Stomach smooth muscle (tissue), 2 donors: ENCODE measurements at regions not wholly inside any gene's neighbourhood (a gene's known extent, or its start where the extent isn't known, plus 50 kb on each side); places are given as distances from the start of the nearest gene placed in this dataset.

ENCODE experiments used
- H3K27ac ChIP-seq: one replicate; pipeline ENCODE4 v1.7.0; 2013; ENCODE audit warnings: mild to moderate bottlenecking, low read length, inconsistent platforms
- H3K27me3 ChIP-seq, 2 donors: one replicate each; pipeline ENCODE4 v1.7.0; 2013; ENCODE audit warnings: low read length in 2 of 2; ENCODE audit not compliant: insufficient read depth in 2 of 2, control insufficient read depth in 1 of 2
- H3K36me3 ChIP-seq, 2 donors: one replicate each; pipeline ENCODE4 v1.7.0; 2013; ENCODE audit warnings: low read length in 2 of 2; ENCODE audit not compliant: control insufficient read depth in 2 of 2, insufficient read depth in 2 of 2
- H3K4me1 ChIP-seq: one replicate; pipeline ENCODE4 v1.7.0; 2013; ENCODE audit warnings: low read length; ENCODE audit not compliant: control insufficient read depth, insufficient read depth
- H3K4me3 ChIP-seq, 2 donors: one replicate each; pipeline ENCODE4 v1.7.0; 2013; ENCODE audit warnings: low read length in 2 of 2
- H3K9ac ChIP-seq, 2 donors: one replicate each; pipeline ENCODE4 v1.7.0; 2013; ENCODE audit warnings: low read length in 2 of 2, mild to moderate bottlenecking in 1 of 2
- H3K9me3 ChIP-seq, 2 donors: one replicate each; pipeline ENCODE4 v1.7.0; 2013; ENCODE audit warnings: low read length in 2 of 2; ENCODE audit not compliant: control insufficient read depth in 2 of 2
- donor health status: healthy.
- donor health status: Pancreatic carcinoma.

DNA sequence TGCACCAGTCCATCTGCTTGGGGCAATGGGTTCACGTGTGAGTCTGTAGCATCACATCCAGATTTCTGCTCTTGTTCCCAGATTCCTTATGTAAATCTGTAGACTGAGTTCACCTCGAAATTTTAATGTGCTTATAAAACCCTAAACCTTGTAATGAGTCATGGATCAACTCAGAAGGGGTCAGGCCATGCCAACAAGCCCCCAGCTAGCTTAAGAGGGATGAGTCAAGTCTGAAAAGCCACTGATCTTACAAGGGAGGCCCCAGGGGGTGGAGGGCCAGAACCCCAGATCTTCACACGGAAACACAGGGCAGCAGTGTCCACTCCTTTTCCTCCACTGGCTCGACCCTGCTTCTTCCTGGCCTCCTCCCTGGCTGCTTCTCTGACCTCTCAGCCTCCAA lies 399.1 kb upstream of the CDH5 start:
- Histone ChIP-seq H3K4me3 (no peak overlapping the region), H3K9me3 (no peaks in the 10 kb centered on the region), H3K9ac (no peak overlapping the region), H3K27ac (no peak overlapping the region), H3K36me3 (no peaks in the 10 kb centered on the region), H3K27me3 (no peaks in the 10 kb centered on the region), H3K4me1 (no peaks in the 10 kb centered on the region)

DNA sequence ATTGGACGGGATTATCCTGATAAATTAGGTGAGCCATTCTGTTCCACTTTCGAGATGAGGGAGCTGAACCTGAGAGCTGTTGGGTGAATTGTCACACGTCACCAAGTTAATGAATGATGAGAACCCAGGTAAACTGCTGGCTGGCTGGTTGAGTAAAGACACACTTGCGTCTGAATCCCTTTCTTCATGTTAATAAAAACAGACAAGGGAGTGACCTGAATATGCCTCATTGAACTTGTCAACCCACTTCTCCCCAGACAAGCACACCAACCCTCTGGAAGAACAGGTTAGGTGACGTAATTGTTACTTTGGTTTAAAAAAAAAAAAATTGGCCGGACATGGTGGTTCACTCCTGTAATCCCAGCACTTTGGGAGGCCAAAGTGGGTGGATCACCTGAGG lies 400.9 kb upstream of the CDH5 start:
- H3K9me3 ChIP-seq: no peaks in the 10 kb centered on the region
- H3K27me3 ChIP-seq: no peaks in the 10 kb centered on the region
- H3K27ac ChIP-seq: no peak overlapping the region
- no peak overlapping the region for H3K9ac ChIP-seq
- H3K4me3 ChIP-seq: no peak overlapping the region
- H3K36me3 ChIP-seq: no peaks in the 10 kb centered on the region
- H3K4me1 ChIP-seq: no peaks in the 10 kb centered on the region

DNA sequence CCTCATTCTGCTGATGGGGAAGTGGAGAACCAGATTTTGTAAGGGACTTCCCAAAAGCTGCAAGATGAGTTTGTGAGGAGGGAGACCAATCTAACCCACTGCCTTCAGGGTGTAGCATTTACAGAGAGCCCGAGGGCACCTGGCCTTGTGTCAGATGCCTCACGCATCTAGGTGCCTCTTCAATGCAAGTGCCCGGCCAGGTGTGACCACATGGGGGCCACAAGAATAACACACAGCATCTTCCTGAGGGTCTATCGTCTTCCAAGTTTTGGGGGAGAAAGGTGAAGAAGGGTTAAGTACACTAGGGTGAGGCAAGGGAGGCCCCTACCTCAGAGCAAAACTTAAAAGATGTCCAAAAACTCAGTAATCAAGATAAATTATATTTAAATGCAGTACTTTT lies 401.7 kb upstream of the CDH5 start:
- H3K27me3 ChIP-seq: no peaks in the 10 kb centered on the region
- no peaks in the 10 kb centered on the region for H3K4me1 ChIP-seq
- no peak overlapping the region for H3K9ac ChIP-seq
- no peaks in the 10 kb centered on the region for H3K36me3 ChIP-seq
- H3K27ac ChIP-seq: no peak overlapping the region
- H3K9me3 ChIP-seq: no peaks in the 10 kb centered on the region
- H3K4me3 ChIP-seq: no peak overlapping the region

DNA sequence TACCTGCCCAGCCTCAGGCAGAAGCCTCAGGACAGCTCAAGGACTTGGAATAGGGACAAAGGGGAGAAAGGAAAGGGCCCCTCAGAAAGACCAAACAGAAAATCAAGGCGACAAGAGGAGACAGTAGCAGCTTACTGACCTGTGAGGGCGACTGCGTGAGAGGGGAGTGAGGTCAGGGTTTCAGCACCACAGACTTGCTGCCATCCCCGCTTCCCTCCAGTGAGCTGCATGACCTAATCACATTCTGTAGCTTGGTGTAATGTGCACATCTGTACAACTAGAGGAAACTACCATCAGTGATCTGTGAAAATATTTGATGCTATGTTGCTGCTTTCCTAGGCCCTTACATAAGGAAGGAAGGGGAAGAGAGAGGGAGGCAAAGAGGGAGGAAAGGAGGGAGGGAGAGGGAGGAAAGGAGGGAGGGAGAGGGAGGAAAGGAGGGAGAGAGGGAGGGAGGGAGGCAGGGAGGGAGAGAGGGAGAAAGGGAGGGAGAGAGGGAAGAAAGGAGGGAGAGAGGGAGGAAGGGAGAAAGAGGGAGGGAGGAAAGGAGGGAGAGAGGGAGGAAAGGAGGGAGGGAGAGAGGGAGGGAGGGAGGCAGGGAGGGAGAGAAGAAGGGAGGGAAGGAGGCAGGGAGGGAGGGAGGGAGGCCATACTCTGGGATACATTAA lies 404.9 kb upstream of the CDH5 start:
- Histone ChIP-seq H3K4me1 (no peaks in the 10 kb centered on the region), H3K36me3 (no peaks in the 10 kb centered on the region), H3K9me3 (no peaks in the 10 kb centered on the region), H3K4me3 (no peak overlapping the region), H3K27me3 (no peaks in the 10 kb centered on the region), H3K27ac (no peak overlapping the region), H3K9ac (no peak overlapping the region)

DNA sequence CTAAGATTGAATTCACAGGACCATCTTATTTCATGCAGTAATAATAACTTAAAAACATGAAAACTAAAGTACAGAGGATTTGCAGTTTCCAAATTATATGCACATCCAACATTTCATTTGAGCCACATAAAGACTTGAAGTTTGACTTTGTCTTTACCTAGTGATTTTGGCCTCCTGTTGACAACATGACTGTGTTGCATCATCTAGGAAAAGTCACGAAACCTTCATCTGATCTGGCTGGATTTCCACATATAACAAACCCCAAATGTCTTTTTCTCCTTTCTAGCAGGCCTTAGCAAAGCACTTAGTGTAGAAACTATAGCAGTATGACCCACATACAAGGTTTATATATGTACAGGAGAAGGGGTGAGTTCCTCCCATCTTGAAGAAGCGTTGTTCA lies 406.5 kb upstream of the CDH5 start:
- no peaks in the 10 kb centered on the region for H3K36me3 ChIP-seq
- H3K4me3 ChIP-seq: no peak overlapping the region
- no peaks in the 10 kb centered on the region for H3K4me1 ChIP-seq
- H3K9ac ChIP-seq: no peak overlapping the region
- no peak overlapping the region for H3K27ac ChIP-seq
- H3K9me3 ChIP-seq: no peaks in the 10 kb centered on the region
- H3K27me3 ChIP-seq: no peaks in the 10 kb centered on the region

DNA sequence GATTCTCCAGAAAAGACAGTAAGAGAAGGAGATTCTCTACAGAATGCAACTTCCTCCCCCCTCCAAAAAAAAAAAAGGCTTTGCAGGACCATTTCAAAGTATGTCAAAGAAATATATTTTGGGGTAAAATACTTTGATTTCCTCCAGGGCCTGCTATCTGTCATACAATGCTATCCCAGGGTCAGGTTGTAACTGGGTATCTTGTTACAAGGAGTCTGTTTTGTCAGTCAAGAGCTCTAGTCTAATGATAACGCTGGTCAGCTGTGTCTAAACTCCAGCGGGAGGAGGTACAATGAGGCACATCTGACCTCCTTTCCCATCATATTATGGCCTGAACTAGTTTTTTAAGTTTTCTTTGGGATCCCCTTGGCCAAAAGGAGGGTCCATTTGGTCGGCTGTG lies 408.4 kb upstream of the CDH5 start:
- Histone ChIP-seq H3K4me1 (no peaks in the 10 kb centered on the region), H3K9ac (no peak overlapping the region), H3K4me3 (no peak overlapping the region), H3K27ac (no peak overlapping the region), H3K27me3 (no peaks in the 10 kb centered on the region), H3K9me3 (no peaks in the 10 kb centered on the region), H3K36me3 (no peaks in the 10 kb centered on the region)

DNA sequence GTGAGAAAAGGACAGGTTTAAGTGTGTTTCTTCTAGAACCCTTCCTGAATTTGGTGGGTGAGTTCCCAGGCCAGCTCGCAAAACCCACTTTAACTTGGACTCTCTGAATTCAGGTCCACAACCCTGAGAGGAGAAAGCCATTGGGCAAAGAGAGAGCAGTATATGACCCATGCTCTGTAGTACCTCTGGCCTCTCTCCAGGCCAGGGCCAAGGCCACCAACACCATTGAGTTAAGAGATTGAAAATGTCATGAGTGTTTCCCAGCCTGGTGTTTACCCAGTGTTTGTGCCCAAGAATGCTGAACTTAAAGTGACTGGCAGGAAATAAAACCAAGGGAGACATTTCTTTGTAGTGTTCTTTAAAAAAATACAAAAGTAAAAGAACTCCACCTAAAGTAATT lies 410.4 kb upstream of the CDH5 start:
- Histone ChIP-seq H3K9ac (no peak overlapping the region), H3K4me1 (no peaks in the 10 kb centered on the region), H3K4me3 (no peak overlapping the region), H3K27ac (no peak overlapping the region), H3K9me3 (no peaks in the 10 kb centered on the region), H3K36me3 (no peaks in the 10 kb centered on the region), H3K27me3 (no peaks in the 10 kb centered on the region)

DNA sequence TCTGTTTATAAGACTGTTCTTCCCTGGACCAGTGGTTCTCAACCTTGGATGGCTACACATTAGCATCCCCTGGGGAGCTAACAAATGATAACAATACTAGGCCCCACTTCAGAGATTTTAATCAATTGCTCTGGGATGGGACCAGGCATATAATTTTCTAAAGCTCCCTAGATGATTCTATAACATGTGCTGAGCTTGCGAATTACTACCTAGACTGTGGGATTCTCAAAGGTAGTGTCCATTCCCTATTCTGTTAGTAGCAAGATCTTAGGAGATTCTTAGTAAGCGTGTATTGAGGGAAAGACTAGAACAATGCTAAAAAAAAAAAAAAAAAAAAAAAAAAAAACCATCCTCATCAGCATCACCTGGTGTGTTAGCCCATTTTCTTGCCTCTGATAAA lies 412.0 kb upstream of the CDH5 start:
- Histone ChIP-seq H3K9ac (no peak overlapping the region), H3K27me3 (no peaks in the 10 kb centered on the region), H3K4me3 (no peak overlapping the region), H3K27ac (no peak overlapping the region), H3K4me1 (no peaks in the 10 kb centered on the region), H3K36me3 (no peaks in the 10 kb centered on the region), H3K9me3 (no peaks in the 10 kb centered on the region)

DNA sequence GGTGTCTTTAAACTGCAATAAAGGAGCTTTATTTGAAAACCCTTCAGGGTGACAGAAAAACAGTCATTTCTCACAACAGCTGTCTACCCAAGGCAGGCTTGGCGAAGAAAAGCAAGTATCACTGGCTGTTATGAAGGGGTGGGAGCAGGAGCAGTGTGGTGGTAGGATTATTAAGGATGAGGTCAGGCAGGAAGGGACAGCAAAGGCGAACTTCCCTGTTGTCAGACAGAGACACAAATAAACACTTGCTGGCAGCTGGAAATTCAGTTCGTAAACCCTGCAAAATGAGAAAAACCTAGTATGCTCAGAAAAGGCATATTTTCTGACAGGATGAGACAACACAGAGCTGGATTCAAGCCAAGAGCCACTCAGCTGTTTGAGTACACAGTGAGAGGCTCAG lies 416.3 kb upstream of the CDH5 start:
- Histone ChIP-seq H3K27me3 (no peaks in the 10 kb centered on the region), H3K4me3 (no peak overlapping the region), H3K9me3 (no peaks in the 10 kb centered on the region), H3K36me3 (no peaks in the 10 kb centered on the region), H3K4me1 (no peaks in the 10 kb centered on the region), H3K9ac (no peak overlapping the region), H3K27ac (no peak overlapping the region)

DNA sequence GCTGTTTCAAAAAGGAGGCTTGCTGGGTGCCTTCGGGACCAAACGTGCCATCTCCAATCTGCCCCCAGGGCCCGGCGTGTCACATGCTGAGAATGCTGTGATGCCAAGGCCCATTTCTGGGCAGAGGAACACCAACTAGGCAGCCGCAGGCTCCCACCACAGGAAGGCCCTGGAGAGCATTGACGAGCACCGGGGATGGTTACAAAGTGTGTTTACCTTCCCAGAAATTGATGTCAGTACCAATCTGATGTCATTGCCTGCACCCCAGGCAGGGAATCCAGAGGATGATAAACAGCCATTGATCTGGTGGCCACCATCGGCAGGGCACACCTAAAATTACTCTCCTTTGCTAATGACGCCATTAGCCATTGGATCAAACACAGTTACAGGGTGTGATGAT lies 418.1 kb upstream of the CDH5 start:
- Histone ChIP-seq H3K4me1 (no peaks in the 10 kb centered on the region), H3K9ac (no peak overlapping the region), H3K9me3 (no peaks in the 10 kb centered on the region), H3K27ac (no peak overlapping the region), H3K27me3 (no peaks in the 10 kb centered on the region), H3K36me3 (no peaks in the 10 kb centered on the region), H3K4me3 (no peak overlapping the region)

DNA sequence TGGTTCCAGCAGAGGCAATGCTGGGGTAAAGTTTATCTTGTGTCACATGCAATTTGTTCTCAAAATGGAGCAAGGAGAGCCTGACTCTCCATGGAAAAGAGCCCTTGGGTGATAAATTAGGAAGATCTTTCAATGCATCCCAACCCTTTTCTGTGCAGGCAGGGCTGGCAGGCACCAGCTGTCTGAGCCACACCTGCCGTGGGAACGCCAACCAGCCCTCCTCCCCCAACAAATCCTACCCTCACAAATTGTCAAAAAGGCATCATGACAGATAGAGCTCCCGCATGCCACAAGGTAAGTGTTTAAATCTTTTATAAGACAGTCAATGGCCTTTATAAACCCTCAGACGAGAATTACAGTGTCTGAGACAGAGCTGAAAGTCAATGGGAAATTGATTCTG lies 418.5 kb upstream of the CDH5 start:
- Histone ChIP-seq H3K9ac (no peak overlapping the region), H3K4me1 (no peaks in the 10 kb centered on the region), H3K27me3 (no peaks in the 10 kb centered on the region), H3K4me3 (no peak overlapping the region), H3K9me3 (no peaks in the 10 kb centered on the region), H3K27ac (no peak overlapping the region), H3K36me3 (no peaks in the 10 kb centered on the region)
